ENCODE measurements at regions not wholly inside any gene's neighbourhood (a gene's known extent, or its start where the extent isn't known, plus 50 kb on each side); places are given as distances from the start of the nearest gene placed in this dataset.

DNA sequence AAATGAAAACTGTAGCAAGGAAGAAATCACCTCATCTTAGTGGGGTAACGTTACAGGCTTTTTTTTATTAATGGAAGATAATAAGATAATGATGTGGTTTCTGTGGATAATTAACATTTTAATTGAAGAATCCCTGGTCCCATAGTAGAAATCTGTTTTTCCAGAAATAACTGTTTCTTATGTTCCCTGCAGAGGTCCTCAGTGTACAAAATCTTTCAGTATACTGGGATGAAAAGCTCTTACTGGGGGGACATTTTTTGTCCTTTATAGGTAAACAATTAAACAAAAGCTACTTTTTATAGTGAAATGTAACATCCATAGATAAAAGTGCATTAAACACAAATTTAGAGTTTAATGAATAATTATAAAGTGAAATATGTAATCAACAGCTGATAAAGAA lies 312.2 kb downstream of the ATXN7L3B start:
- intact Hi-C loops (cut with DNase I): no loop called here
- Histone ChIP-seq H3K9me3 (no peaks in the 10 kb centered on the region), H3K4me1 (replicated peaks) (no peaks in the 10 kb centered on the region), H3K27ac (no peak overlapping the region), H3K27me3 (replicated peaks; ENCODE audit: insufficient read depth) (no peaks in the 10 kb centered on the region), H3K4me3 (no peak overlapping the region), H3K36me3 (no peaks in the 10 kb centered on the region)
- no peak for DNase-seq (ENCODE audit: low spot score)
- WGBS: 50% methylated on average over 1 of the region's 1 CpG
- TF ChIP-seq POLR2A (IDR thresholded peaks at IDR 0.05): no peak
- no peak for TF ChIP-seq POLR2AphosphoS5 (IDR thresholded peaks at IDR 0.05)
- no peak for TF ChIP-seq CTCF (IDR thresholded peaks at IDR 0.05)

DNA sequence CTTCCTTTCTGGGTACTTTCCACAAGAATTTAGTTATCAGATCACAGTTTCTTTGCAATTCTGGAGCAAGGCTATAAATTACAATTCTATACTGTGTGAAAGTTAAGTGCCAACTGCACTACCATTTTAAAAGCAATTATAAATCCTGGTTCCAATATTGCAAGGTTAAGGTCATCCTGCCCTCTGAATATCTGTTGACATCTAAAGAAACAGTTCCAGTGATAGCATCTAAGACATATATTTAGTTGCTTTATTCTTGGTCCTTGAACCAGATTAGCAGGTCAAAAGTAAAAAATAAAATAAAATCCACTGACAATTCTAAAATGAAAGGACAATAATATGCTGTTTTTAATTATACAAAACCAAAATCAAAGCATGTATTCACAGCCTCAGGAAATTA lies 334.2 kb downstream of the ATXN7L3B start:
- TF ChIP-seq CTCF (IDR thresholded peaks at IDR 0.05) (no peak), POLR2AphosphoS5 (IDR thresholded peaks at IDR 0.05) (no peak), POLR2A (IDR thresholded peaks at IDR 0.05) (no peak)
- intact Hi-C loops (cut with DNase I): no loop called here
- no peaks in the 10 kb centered on the region for H3K9me3 ChIP-seq
- H3K27ac ChIP-seq: no peak overlapping the region
- DNase-seq (ENCODE audit: low spot score): no peak
- no peaks in the 10 kb centered on the region for H3K4me1 ChIP-seq (replicated peaks)
- no peaks in the 10 kb centered on the region for H3K36me3 ChIP-seq
- H3K27me3 ChIP-seq (replicated peaks; ENCODE audit: insufficient read depth): no peaks in the 10 kb centered on the region
- no peak overlapping the region for H3K4me3 ChIP-seq

- Histone ChIP-seq H3K4me1 (replicated peaks) (no peaks in the 10 kb centered on the region), H3K27ac (no peak overlapping the region), H3K36me3 (no peaks in the 10 kb centered on the region), H3K4me3 (no peak overlapping the region), H3K27me3 (replicated peaks; ENCODE audit: insufficient read depth) (no peaks in the 10 kb centered on the region), H3K9me3 (no peaks in the 10 kb centered on the region)
- WGBS: 95% methylated on average over 2 of the region's 2 CpGs
- intact Hi-C loops (cut with DNase I): no loop called here
- no peak for TF ChIP-seq POLR2A (IDR thresholded peaks at IDR 0.05)
- DNase-seq (ENCODE audit: low spot score): no peak
Observed at GRCh38 chr12:74885775-74886174, 323.9 kb downstream of the KCNC2 start.

DNA sequence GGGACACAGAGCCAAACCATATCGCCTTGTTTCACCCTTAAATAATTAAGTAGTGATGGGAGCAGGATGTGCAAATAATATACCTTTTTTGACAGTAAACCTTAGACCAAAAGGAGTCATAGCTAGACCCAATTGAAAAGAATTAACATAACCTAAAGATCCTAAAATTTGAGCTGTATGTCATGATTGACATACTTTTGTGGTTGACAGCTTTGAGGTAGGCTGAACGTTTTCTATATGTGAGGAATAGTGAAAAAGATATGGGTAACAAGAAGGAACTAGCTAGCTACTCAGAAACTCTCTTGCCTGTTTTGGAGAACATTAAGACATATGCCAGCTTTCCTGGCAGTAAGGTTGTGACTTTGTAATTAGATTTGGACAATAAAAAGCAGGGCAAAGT lies 320.6 kb downstream of the KCNC2 start:
- TF ChIP-seq POLR2AphosphoS5 (IDR thresholded peaks at IDR 0.05) (no peak), POLR2A (IDR thresholded peaks at IDR 0.05) (no peak), CTCF (IDR thresholded peaks at IDR 0.05) (no peak)
- no peaks in the 10 kb centered on the region for H3K27me3 ChIP-seq (replicated peaks; ENCODE audit: insufficient read depth)
- intact Hi-C loops (cut with DNase I): no loop called here
- H3K4me3 ChIP-seq: no peak overlapping the region
- no peaks in the 10 kb centered on the region for H3K4me1 ChIP-seq (replicated peaks)
- H3K36me3 ChIP-seq: no peaks in the 10 kb centered on the region
- 66% methylated on average over 2 of the region's 2 CpGs for WGBS
- DNase-seq (ENCODE audit: low spot score): no peak
- H3K9me3 ChIP-seq: no peaks in the 10 kb centered on the region
- no peak overlapping the region for H3K27ac ChIP-seq

- Histone ChIP-seq H3K27ac (peak overlapping the region in 1 of 2 donors; percentile 16), H3K9me3 (no peaks in the 10 kb centered on the region), H3K36me3 (no peaks in the 10 kb centered on the region), H3K4me1 (replicated peaks) (no peaks in the 10 kb centered on the region), H3K4me3 (no peak overlapping the region), H3K27me3 (replicated peaks; ENCODE audit: insufficient read depth) (no peaks in the 10 kb centered on the region)
- TF ChIP-seq CTCF (IDR thresholded peaks at IDR 0.05): no peak
- no peak for TF ChIP-seq POLR2AphosphoS5 (IDR thresholded peaks at IDR 0.05)
- TF ChIP-seq POLR2A (IDR thresholded peaks at IDR 0.05): no peak
- no peak for DNase-seq (ENCODE audit: low spot score)
- 53% methylated on average over 3 of the region's 3 CpGs for WGBS
- intact Hi-C loops (cut with DNase I): no loop called here
Observed at GRCh38 chr12:74889563-74890236, 319.9 kb downstream of the KCNC2 start.
